CD8-positive, alpha-beta memory T cell (primary cell): ENCODE measurements at regions not wholly inside any gene's neighbourhood (a gene's known extent, or its start where the extent isn't known, plus 50 kb on each side); places are given as distances from the start of the nearest gene placed in this dataset.
"Not testable (repeated sequence)": the region's sequence is repeated elsewhere in the genome, so short reads cannot be mapped to it uniquely, and the experiment has no call there.

Experiments used
- CTCF ChIA-PET: fragments of 350-600 bp; sonication (Branson Sonifier 250); formaldehyde crosslinking; loops from one replicate; lab custom pipeline; 2021; ENCODE audit warnings: antibody characterized with exemption; lab: Charles Lee
- POLR2A ChIA-PET: fragments of 350-600 bp; sonication (Branson Sonifier 250); formaldehyde crosslinking; loops from one replicate; lab custom pipeline; 2021; ENCODE audit warnings: antibody characterized with exemption; lab: Charles Lee
- DNase-seq, 5 donors: peaks; one replicate each; pipeline versions ENCODE4 v3.0.0 to v3.0.0-alpha.2; 2020 to 2022; ENCODE audit warnings: mixed read lengths in 1 of 5
- H3K27ac ChIP-seq: one replicate; pipeline ENCODE4 v1.7.0; 2013; ENCODE audit warnings: low read depth, mild to moderate bottlenecking, low read length, moderate library complexity
- H3K27me3 ChIP-seq: 2 replicates; pipeline ENCODE4 v1.7.0; 2013; ENCODE audit warnings: low read length, mild to moderate bottlenecking; ENCODE audit not compliant: insufficient read depth, poor library complexity, severe bottlenecking
- H3K36me3 ChIP-seq: 2 replicates; pipeline ENCODE4 v1.7.0; 2013; ENCODE audit warnings: mild to moderate bottlenecking, low read length, moderate library complexity; ENCODE audit not compliant: insufficient read depth
- H3K4me1 ChIP-seq: 2 replicates; pipeline ENCODE4 v1.7.0; 2013; ENCODE audit warnings: mild to moderate bottlenecking, low read length, moderate library complexity; ENCODE audit not compliant: insufficient read depth
- H3K4me3 ChIP-seq: 2 replicates; pipeline ENCODE4 v1.7.0; 2013; ENCODE audit warnings: mild to moderate bottlenecking, low read length
- H3K9me3 ChIP-seq: 2 replicates; pipeline ENCODE4 v1.7.0; 2013; ENCODE audit warnings: mild to moderate bottlenecking, low read length
- H3K27ac Mint-ChIP-seq, 8 donors: one replicate each; pipeline ENCODE4 v1.8.0; 2020 to 2021; ENCODE audit warnings: mixed read lengths in 8 of 8, mild to moderate bottlenecking in 6 of 8, inconsistent platforms in 3 of 8, moderate library complexity in 3 of 8
- H3K27me3 Mint-ChIP-seq, 2 donors: one replicate each; pipeline ENCODE4 v1.8.0; 2020 to 2021; ENCODE audit warnings: mixed read lengths in 2 of 2, mild to moderate bottlenecking in 1 of 2, moderate library complexity in 1 of 2
- H3K36me3 Mint-ChIP-seq, 3 donors: one replicate each; pipeline ENCODE4 v1.8.0; 2020 to 2021; ENCODE audit warnings: mixed read lengths in 3 of 3, inconsistent platforms in 1 of 3, mild to moderate bottlenecking in 1 of 3
- H3K4me1 Mint-ChIP-seq, 3 donors: one replicate each; pipeline ENCODE4 v1.8.0; 2020 to 2021; ENCODE audit warnings: mixed read lengths in 3 of 3, inconsistent platforms in 1 of 3, mild to moderate bottlenecking in 1 of 3
- H3K4me3 Mint-ChIP-seq, 7 donors: one replicate each; pipeline ENCODE4 v1.8.0; 2020 to 2021; ENCODE audit warnings: mixed read lengths in 7 of 7, mild to moderate bottlenecking in 6 of 7, moderate library complexity in 4 of 7, inconsistent platforms in 2 of 7
- H3K9me3 Mint-ChIP-seq, 5 donors: one replicate each; pipeline ENCODE4 v1.8.0; 2020 to 2022; ENCODE audit warnings: mixed read lengths in 5 of 5, mild to moderate bottlenecking in 3 of 5, moderate library complexity in 2 of 5, inconsistent platforms in 1 of 5

- DNase-seq = no peak
- H3K27ac Mint-ChIP-seq = no peak overlapping the region
- no peaks in the 10 kb centered on the region for H3K9me3 ChIP-seq
- H3K27ac ChIP-seq = no peak overlapping the region
- no peak overlapping the region for H3K4me3 Mint-ChIP-seq
- H3K36me3 ChIP-seq = no peaks in the 10 kb centered on the region
- ChIA-PET POLR2A (no interaction called here), CTCF (no interaction called here)
- no peaks in the 10 kb centered on the region for H3K27me3 ChIP-seq
- no peak overlapping the region for H3K4me3 ChIP-seq
- peaks cover 2 to 52% (median 17%) of the 10 kb centered on the region in 5 donors for H3K9me3 Mint-ChIP-seq
- no peaks in the 10 kb centered on the region for H3K4me1 ChIP-seq
- H3K27me3 Mint-ChIP-seq = no peaks in the 10 kb centered on the region
- no peaks in the 10 kb centered on the region for H3K4me1 Mint-ChIP-seq
- H3K36me3 Mint-ChIP-seq = no peaks in the 10 kb centered on the region
These were observed 405.4 kb upstream of the MIS18BP1 start for GRCh38 chr14:45658226-45658916.

- Histone ChIP-seq H3K27me3 (no peaks in the 10 kb centered on the region), H3K36me3 (no peaks in the 10 kb centered on the region), H3K27ac (no peak overlapping the region), H3K9me3 (no peaks in the 10 kb centered on the region), H3K4me3 (no peak overlapping the region), H3K4me1 (no peaks in the 10 kb centered on the region)
- no peaks in the 10 kb centered on the region for H3K27me3 Mint-ChIP-seq
- H3K36me3 Mint-ChIP-seq = no peaks in the 10 kb centered on the region
- peaks cover 2 to 43% (median 7%) of the 10 kb centered on the region in 5 donors for H3K9me3 Mint-ChIP-seq
- H3K4me1 Mint-ChIP-seq = no peaks in the 10 kb centered on the region
- POLR2A ChIA-PET = no interaction called here
- CTCF ChIA-PET = no interaction called here
- H3K27ac Mint-ChIP-seq = no peak overlapping the region
- no peak overlapping the region for H3K4me3 Mint-ChIP-seq
- DNase-seq = no peak
These were observed 398.9 kb upstream of the MIS18BP1 start for GRCh38 chr14:45651890-45652289.

- Mint-ChIP-seq H3K27me3 (no peaks in the 10 kb centered on the region), H3K4me1 (no peaks in the 10 kb centered on the region), H3K36me3 (no peaks in the 10 kb centered on the region), H3K27ac (no peak overlapping the region), H3K4me3 (no peak overlapping the region), H3K9me3 (peaks cover 0 to 49% (median 10%) of the 10 kb centered on the region in 5 donors)
- DNase-seq = no peak
- H3K27ac ChIP-seq = no peak overlapping the region
- no peak overlapping the region for H3K4me3 ChIP-seq
- ChIA-PET POLR2A (no interaction called here), CTCF (no interaction called here)
- no peaks in the 10 kb centered on the region for H3K27me3 ChIP-seq
- no peaks in the 10 kb centered on the region for H3K36me3 ChIP-seq
- no peaks in the 10 kb centered on the region for H3K4me1 ChIP-seq
- no peaks in the 10 kb centered on the region for H3K9me3 ChIP-seq
These were observed 397.8 kb upstream of the MIS18BP1 start for GRCh38 chr14:45650754-45651153.

GRCh38 chr14:45649051-45649450 is 396.0 kb upstream of the MIS18BP1 start:
- Mint-ChIP-seq H3K27me3 (no peaks in the 10 kb centered on the region), H3K4me1 (no peaks in the 10 kb centered on the region), H3K27ac (no peak overlapping the region), H3K36me3 (no peaks in the 10 kb centered on the region), H3K4me3 (no peak overlapping the region), H3K9me3 (peaks cover 4 to 41% (median 12%) of the 10 kb centered on the region in 5 donors)
- Histone ChIP-seq H3K4me3 (no peak overlapping the region), H3K36me3 (no peaks in the 10 kb centered on the region), H3K27me3 (no peaks in the 10 kb centered on the region), H3K4me1 (no peaks in the 10 kb centered on the region), H3K9me3 (no peaks in the 10 kb centered on the region), H3K27ac (no peak overlapping the region)
- POLR2A ChIA-PET = no interaction called here
- CTCF ChIA-PET = no interaction called here
- DNase-seq = no peak

GRCh38 chr14:45641541-45641940 is 388.5 kb upstream of the MIS18BP1 start:
- no peaks in the 10 kb centered on the region for H3K27me3 Mint-ChIP-seq
- no peak overlapping the region for H3K27ac Mint-ChIP-seq
- H3K27me3 ChIP-seq = no peaks in the 10 kb centered on the region
- H3K9me3 ChIP-seq = no peaks in the 10 kb centered on the region
- no peaks in the 10 kb centered on the region for H3K4me1 ChIP-seq
- no peaks in the 10 kb centered on the region for H3K36me3 ChIP-seq
- no peaks in the 10 kb centered on the region for H3K36me3 Mint-ChIP-seq
- H3K4me3 ChIP-seq = no peak overlapping the region
- no peak overlapping the region for H3K27ac ChIP-seq
- peaks cover 1 to 26% (median 18%) of the 10 kb centered on the region in 5 donors for H3K9me3 Mint-ChIP-seq
- no peak overlapping the region for H3K4me3 Mint-ChIP-seq
- POLR2A ChIA-PET = no interaction called here
- H3K4me1 Mint-ChIP-seq = no peaks in the 10 kb centered on the region
- CTCF ChIA-PET = no interaction called here
- DNase-seq = no peak

GRCh38 chr14:45634651-45635441 is 381.8 kb upstream of the MIS18BP1 start:
- H3K27me3 ChIP-seq, H3K4me3 ChIP-seq, H3K4me1 ChIP-seq, CTCF ChIA-PET, H3K27ac Mint-ChIP-seq, DNase-seq, H3K36me3 Mint-ChIP-seq, POLR2A ChIA-PET, H3K27ac ChIP-seq, H3K27me3 Mint-ChIP-seq, H3K4me3 Mint-ChIP-seq, H3K9me3 ChIP-seq, H3K36me3 ChIP-seq, H3K4me1 Mint-ChIP-seq: not testable (repeated sequence)
- H3K9me3 Mint-ChIP-seq = peaks cover 3 to 15% (median 8%) of the 10 kb centered on the region in 5 donors

DNA sequence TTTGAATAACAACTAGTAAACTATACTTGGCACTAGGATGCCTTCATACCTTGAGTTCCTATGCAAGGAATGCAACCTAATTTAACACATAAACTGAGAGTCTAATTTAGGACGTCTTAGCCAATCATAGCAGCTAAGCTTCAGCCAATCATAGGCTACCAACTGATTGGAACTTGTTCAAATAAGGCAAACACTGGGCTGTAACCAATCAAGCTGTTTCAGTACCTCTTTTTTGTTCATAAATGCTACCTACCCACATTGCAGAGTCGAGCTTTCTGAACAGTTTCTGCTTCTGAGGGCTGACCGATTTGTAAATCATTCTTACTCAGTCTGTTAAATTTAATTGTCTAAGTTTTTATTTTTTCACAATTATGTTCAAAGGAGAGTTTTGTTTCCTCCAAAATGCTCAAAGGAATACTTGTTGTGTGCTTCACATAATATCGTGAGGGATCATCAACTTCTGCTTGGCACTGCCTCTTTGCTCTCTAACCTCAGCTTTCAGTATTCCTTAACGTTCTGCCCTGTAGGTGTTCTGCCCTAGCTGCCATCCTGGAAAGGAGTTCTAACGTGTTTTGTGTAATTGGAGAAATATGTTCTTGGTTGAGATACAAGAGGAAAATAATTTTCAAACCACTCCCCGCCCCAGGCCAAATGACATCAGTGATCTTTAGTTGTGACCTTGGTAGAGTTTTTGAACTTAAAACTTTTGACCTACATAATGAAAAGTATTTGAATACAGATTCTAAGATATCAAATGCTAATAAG is 380.4 kb upstream of the MIS18BP1 start:
- Mint-ChIP-seq H3K27me3 (no peaks in the 10 kb centered on the region), H3K36me3 (no peaks in the 10 kb centered on the region), H3K4me3 (no peak overlapping the region), H3K9me3 (peaks cover 3 to 14% (median 5%) of the 10 kb centered on the region in 5 donors), H3K4me1 (no peaks in the 10 kb centered on the region), H3K27ac (no peak overlapping the region)
- H3K4me3 ChIP-seq = no peak overlapping the region
- CTCF ChIA-PET = no interaction called here
- DNase-seq = no peak
- no peak overlapping the region for H3K27ac ChIP-seq
- H3K4me1 ChIP-seq = no peaks in the 10 kb centered on the region
- POLR2A ChIA-PET = no interaction called here
- no peaks in the 10 kb centered on the region for H3K36me3 ChIP-seq
- no peaks in the 10 kb centered on the region for H3K27me3 ChIP-seq
- no peaks in the 10 kb centered on the region for H3K9me3 ChIP-seq

GRCh38 chr14:45621731-45622130 is 368.7 kb upstream of the MIS18BP1 start:
- no peaks in the 10 kb centered on the region for H3K4me1 Mint-ChIP-seq
- H3K4me3 ChIP-seq = no peak overlapping the region
- H3K36me3 ChIP-seq = no peaks in the 10 kb centered on the region
- no peaks in the 10 kb centered on the region for H3K9me3 ChIP-seq
- no peak for DNase-seq
- no peaks in the 10 kb centered on the region for H3K4me1 ChIP-seq
- no peaks in the 10 kb centered on the region for H3K36me3 Mint-ChIP-seq
- no peak overlapping the region for H3K4me3 Mint-ChIP-seq
- H3K9me3 Mint-ChIP-seq = peaks cover 5 to 14% (median 11%) of the 10 kb centered on the region in 5 donors
- no peaks in the 10 kb centered on the region for H3K27me3 ChIP-seq
- H3K27ac ChIP-seq = no peak overlapping the region
- no peak overlapping the region for H3K27ac Mint-ChIP-seq
- ChIA-PET CTCF (no interaction called here), POLR2A (no interaction called here)
- no peaks in the 10 kb centered on the region for H3K27me3 Mint-ChIP-seq
